ENCODE measurements at regions not wholly inside any gene's neighbourhood (a gene's known extent, or its start where the extent isn't known, plus 50 kb on each side); places are given as distances from the start of the nearest gene placed in this dataset.

DNA sequence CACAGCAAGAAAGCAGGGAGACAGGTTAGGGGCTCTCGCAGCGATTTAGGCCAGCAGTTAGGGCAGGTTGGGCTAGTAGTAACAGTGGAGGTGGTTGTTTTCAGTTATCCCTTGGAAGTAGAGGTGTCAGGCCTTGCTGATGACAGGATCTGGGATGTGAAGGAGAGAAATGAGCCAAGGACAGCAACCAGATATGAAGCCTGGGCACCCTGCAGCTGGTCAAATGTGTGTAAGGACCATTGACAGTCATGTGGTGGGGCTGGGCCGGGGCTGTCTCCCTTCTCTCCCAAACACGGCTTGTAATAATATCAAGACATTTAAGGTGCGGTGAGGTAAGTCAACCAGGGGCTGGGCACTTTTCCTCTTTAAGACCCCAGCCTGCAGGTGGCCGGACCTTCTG, 112.5 kb upstream of the IGFBP3 start:
- Histone ChIP-seq H3K36me3 (ENCODE audit: control insufficient read depth in 2 of 2, insufficient read depth in 2 of 2, low read length in 2 of 2) (no peaks in the 10 kb centered on the region), H3K4me3 (ENCODE audit: low read length in 2 of 2) (no peak overlapping the region), H3K27me3 (ENCODE audit: control insufficient read depth in 1 of 2, insufficient read depth in 2 of 2, low read length in 2 of 2) (no peaks in the 10 kb centered on the region), H3K4me1 (ENCODE audit: control insufficient read depth, insufficient read depth, low read length) (no peaks in the 10 kb centered on the region), H3K9ac (ENCODE audit: low read length in 2 of 2) (no peak overlapping the region), H3K27ac (ENCODE audit: low read length) (no peak overlapping the region), H3K9me3 (ENCODE audit: control insufficient read depth in 2 of 2, low read length in 2 of 2) (no peaks in the 10 kb centered on the region)

DNA sequence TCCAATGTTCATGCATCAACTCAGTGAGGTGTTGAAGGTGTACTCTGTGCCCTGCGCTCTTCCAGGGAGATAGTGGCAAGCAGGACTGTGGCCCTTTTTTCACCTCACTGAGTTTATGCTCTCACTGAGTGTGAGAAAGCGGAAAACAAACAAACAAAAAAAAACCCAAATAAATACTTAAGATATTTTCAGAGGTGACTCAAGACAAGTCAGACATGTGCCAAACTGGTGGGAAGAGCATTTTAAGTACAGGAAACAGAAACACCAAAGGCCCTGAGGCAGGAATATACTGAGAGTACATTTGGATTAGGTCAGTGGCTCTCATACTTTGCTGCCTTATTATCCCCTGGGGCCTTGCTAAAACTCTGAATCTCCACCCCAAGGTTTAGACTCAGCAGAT, 111.9 kb upstream of the IGFBP3 start:
- Histone ChIP-seq H3K27ac (ENCODE audit: low read length) (no peak overlapping the region), H3K4me3 (ENCODE audit: low read length in 2 of 2) (no peak overlapping the region), H3K9ac (ENCODE audit: low read length in 2 of 2) (no peak overlapping the region), H3K27me3 (ENCODE audit: control insufficient read depth in 1 of 2, insufficient read depth in 2 of 2, low read length in 2 of 2) (no peaks in the 10 kb centered on the region), H3K4me1 (ENCODE audit: control insufficient read depth, insufficient read depth, low read length) (no peaks in the 10 kb centered on the region), H3K9me3 (ENCODE audit: control insufficient read depth in 2 of 2, low read length in 2 of 2) (no peaks in the 10 kb centered on the region), H3K36me3 (ENCODE audit: control insufficient read depth in 2 of 2, insufficient read depth in 2 of 2, low read length in 2 of 2) (no peaks in the 10 kb centered on the region)

DNA sequence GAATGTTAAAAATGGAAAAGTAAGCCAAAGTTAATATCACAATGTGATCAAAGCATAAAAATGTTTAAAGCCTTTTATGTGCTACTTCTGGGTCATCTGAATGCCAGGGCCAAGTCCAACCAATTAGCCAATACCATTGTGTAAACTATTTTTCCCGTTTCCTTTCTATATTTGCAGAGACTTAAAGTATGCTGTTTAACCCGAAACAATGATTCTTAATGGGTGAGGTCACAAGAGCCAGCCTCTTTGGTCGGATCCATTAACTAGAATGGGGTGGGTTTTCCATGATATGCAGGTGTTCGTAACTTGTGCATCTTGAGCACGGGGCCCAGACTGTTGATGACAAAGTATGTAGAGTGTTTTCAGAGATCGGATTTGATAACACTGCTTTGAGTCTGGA, 111.3 kb upstream of the IGFBP3 start:
- no peaks in the 10 kb centered on the region for H3K27me3 ChIP-seq (ENCODE audit: control insufficient read depth in 1 of 2, insufficient read depth in 2 of 2, low read length in 2 of 2)
- no peaks in the 10 kb centered on the region for H3K9me3 ChIP-seq (ENCODE audit: control insufficient read depth in 2 of 2, low read length in 2 of 2)
- no peak overlapping the region for H3K27ac ChIP-seq (ENCODE audit: low read length)
- no peaks in the 10 kb centered on the region for H3K36me3 ChIP-seq (ENCODE audit: control insufficient read depth in 2 of 2, insufficient read depth in 2 of 2, low read length in 2 of 2)
- H3K4me3 ChIP-seq (ENCODE audit: low read length in 2 of 2), result no peak overlapping the region
- no peaks in the 10 kb centered on the region for H3K4me1 ChIP-seq (ENCODE audit: control insufficient read depth, insufficient read depth, low read length)
- no peak overlapping the region for H3K9ac ChIP-seq (ENCODE audit: low read length in 2 of 2)

DNA sequence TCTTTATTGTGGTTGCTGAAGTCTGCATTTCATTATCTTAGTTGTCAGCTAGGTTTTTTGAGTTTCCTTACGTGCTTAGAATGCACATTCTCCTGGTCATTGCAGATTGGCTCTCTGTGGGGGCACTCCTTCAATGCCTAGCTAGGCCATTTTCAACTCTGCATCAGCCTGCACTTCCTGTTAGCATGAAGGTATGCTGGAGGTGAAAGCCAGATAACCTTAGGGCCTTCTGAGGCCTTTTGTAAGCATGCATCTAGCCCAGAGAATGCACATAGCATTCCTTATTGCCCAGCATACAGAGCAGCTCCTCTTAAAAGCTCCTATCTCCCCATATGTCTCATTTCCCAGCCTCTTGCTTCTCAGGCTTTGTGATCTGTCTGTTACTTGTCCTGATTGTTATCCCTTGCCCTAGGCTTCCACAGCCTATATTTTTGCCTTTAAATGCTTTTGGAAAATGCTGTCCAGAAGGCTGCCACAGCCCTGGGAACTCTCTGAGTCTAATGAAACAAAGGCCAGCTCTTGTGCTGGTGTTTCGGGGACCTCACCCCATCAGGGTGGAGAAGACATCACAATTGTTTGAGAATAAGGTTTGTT, 108.1 kb upstream of the IGFBP3 start:
- Histone ChIP-seq H3K27me3 (ENCODE audit: control insufficient read depth in 1 of 2, insufficient read depth in 2 of 2, low read length in 2 of 2) (no peaks in the 10 kb centered on the region), H3K4me1 (ENCODE audit: control insufficient read depth, insufficient read depth, low read length) (no peaks in the 10 kb centered on the region), H3K36me3 (ENCODE audit: control insufficient read depth in 2 of 2, insufficient read depth in 2 of 2, low read length in 2 of 2) (no peaks in the 10 kb centered on the region), H3K9ac (ENCODE audit: low read length in 2 of 2) (no peak overlapping the region), H3K27ac (ENCODE audit: low read length) (no peak overlapping the region), H3K9me3 (ENCODE audit: control insufficient read depth in 2 of 2, low read length in 2 of 2) (no peaks in the 10 kb centered on the region), H3K4me3 (ENCODE audit: low read length in 2 of 2) (no peak overlapping the region)

DNA sequence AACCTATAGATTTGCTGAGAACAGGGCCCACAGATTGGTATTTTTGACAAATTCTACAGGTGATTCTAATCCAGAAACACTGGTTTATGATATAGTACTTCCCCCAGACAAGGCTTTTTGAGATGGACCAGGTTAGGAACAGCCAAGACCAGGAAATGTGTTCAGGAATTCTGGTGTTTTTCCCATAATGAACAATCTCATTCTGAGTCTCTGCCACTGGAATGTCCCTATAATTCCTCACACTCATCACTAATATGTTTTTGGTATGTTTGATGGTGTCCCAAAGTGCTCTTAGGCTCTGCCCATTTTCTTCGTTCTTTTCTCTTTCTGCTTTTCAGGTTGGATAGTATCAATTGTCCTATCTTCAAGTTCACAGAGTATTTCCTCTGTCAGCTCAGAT, 107.2 kb upstream of the IGFBP3 start:
- Histone ChIP-seq H3K36me3 (ENCODE audit: control insufficient read depth in 2 of 2, insufficient read depth in 2 of 2, low read length in 2 of 2) (no peaks in the 10 kb centered on the region), H3K9ac (ENCODE audit: low read length in 2 of 2) (no peak overlapping the region), H3K27me3 (ENCODE audit: control insufficient read depth in 1 of 2, insufficient read depth in 2 of 2, low read length in 2 of 2) (no peaks in the 10 kb centered on the region), H3K9me3 (ENCODE audit: control insufficient read depth in 2 of 2, low read length in 2 of 2) (no peaks in the 10 kb centered on the region), H3K4me3 (ENCODE audit: low read length in 2 of 2) (no peak overlapping the region), H3K4me1 (ENCODE audit: control insufficient read depth, insufficient read depth, low read length) (no peaks in the 10 kb centered on the region), H3K27ac (ENCODE audit: low read length) (no peak overlapping the region)

DNA sequence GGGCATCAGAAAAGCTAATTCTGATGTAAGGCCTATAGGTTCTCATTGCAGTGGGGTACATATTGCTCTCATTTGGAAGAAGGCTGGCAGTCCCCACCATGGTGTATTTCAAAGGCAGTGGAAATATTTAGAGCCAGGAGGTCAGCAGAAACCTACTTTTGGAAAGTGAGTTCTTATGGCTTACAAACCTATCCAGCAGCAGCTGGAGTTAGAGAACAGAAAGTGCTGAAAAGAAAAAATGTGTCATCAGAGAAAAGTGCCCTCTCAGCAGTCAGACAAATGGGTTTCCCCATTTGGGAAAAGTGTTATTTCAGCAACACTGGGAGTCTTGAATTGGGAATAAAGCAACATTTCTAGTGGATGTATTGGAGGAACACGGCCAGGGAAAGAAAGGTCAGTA, 105.7 kb upstream of the IGFBP3 start:
- no peak overlapping the region for H3K27ac ChIP-seq (ENCODE audit: low read length)
- no peak overlapping the region for H3K4me3 ChIP-seq (ENCODE audit: low read length in 2 of 2)
- H3K9ac ChIP-seq (ENCODE audit: low read length in 2 of 2), result no peak overlapping the region

DNA sequence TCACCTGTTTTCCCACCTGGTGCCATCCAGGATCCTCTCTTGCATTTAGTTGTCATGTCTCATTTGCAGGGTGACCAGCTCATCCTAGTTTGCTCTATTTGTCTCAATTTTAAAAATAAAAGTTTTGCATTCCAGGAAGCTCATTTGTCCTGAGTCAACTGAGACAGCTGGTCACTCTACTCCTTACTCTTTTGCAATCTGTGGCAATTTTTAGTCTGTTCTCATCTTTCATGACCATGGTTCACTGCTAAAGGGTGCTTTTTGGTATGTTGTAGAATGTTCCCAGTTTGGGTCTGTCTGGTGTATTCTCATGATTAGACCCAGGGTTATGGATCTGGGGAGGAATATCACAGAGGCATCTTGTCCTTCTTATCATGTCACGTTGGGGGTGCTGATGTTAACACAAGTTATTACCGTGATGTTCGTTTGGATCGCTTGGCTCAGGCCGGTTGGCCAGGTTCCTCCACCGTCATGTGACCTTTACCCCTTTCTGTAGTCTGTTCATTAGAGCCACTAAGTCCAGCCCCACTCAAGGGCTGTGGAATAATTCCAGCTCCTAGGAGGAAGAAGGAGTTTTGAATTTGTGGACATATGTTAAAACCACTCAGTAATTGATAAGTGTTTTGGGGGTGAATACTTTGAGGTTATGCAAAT, 103.3 kb upstream of the IGFBP3 start:
- no peaks in the 10 kb centered on the region for H3K9me3 ChIP-seq (ENCODE audit: control insufficient read depth in 2 of 2, low read length in 2 of 2)
- no peaks in the 10 kb centered on the region for H3K36me3 ChIP-seq (ENCODE audit: control insufficient read depth in 2 of 2, insufficient read depth in 2 of 2, low read length in 2 of 2)
- H3K27me3 ChIP-seq (ENCODE audit: control insufficient read depth in 1 of 2, insufficient read depth in 2 of 2, low read length in 2 of 2), result no peaks in the 10 kb centered on the region
- no peak overlapping the region for H3K4me3 ChIP-seq (ENCODE audit: low read length in 2 of 2)
- H3K9ac ChIP-seq (ENCODE audit: low read length in 2 of 2), result no peak overlapping the region
- no peak overlapping the region for H3K27ac ChIP-seq (ENCODE audit: low read length)
- no peaks in the 10 kb centered on the region for H3K4me1 ChIP-seq (ENCODE audit: control insufficient read depth, insufficient read depth, low read length)

More for the DNA sequence above, 105.7 kb upstream of the IGFBP3 start:
- Histone ChIP-seq H3K27me3 (ENCODE audit: control insufficient read depth in 1 of 2, insufficient read depth in 2 of 2, low read length in 2 of 2) (no peaks in the 10 kb centered on the region), H3K4me1 (ENCODE audit: control insufficient read depth, insufficient read depth, low read length) (no peaks in the 10 kb centered on the region), H3K36me3 (ENCODE audit: control insufficient read depth in 2 of 2, insufficient read depth in 2 of 2, low read length in 2 of 2) (no peaks in the 10 kb centered on the region), H3K9me3 (ENCODE audit: control insufficient read depth in 2 of 2, low read length in 2 of 2) (no peaks in the 10 kb centered on the region)

DNA sequence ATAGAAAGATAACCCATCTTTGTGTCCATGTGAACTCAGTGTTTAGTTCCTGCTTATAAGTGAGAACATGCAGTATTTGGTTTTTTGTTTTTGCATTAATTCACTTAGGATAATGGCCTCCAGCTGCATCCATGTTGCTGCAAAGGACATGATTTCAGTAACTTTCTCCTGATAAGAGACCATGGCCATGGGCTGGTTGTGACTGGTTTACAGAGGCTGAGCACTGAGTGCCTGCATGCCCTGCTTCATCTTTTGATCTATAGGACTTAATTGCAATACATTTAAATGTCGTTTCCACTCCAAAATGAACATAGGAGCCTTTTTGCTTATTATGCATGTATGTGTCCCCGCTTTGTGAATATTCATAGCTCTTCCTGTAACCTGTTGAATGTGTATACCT, 101.3 kb upstream of the IGFBP3 start:
- Histone ChIP-seq H3K9me3 (ENCODE audit: control insufficient read depth in 2 of 2, low read length in 2 of 2) (no peaks in the 10 kb centered on the region), H3K36me3 (ENCODE audit: control insufficient read depth in 2 of 2, insufficient read depth in 2 of 2, low read length in 2 of 2) (no peaks in the 10 kb centered on the region), H3K4me3 (ENCODE audit: low read length in 2 of 2) (no peak overlapping the region), H3K27me3 (ENCODE audit: control insufficient read depth in 1 of 2, insufficient read depth in 2 of 2, low read length in 2 of 2) (no peaks in the 10 kb centered on the region), H3K27ac (ENCODE audit: low read length) (no peak overlapping the region), H3K9ac (ENCODE audit: low read length in 2 of 2) (no peak overlapping the region), H3K4me1 (ENCODE audit: control insufficient read depth, insufficient read depth, low read length) (no peaks in the 10 kb centered on the region)

DNA sequence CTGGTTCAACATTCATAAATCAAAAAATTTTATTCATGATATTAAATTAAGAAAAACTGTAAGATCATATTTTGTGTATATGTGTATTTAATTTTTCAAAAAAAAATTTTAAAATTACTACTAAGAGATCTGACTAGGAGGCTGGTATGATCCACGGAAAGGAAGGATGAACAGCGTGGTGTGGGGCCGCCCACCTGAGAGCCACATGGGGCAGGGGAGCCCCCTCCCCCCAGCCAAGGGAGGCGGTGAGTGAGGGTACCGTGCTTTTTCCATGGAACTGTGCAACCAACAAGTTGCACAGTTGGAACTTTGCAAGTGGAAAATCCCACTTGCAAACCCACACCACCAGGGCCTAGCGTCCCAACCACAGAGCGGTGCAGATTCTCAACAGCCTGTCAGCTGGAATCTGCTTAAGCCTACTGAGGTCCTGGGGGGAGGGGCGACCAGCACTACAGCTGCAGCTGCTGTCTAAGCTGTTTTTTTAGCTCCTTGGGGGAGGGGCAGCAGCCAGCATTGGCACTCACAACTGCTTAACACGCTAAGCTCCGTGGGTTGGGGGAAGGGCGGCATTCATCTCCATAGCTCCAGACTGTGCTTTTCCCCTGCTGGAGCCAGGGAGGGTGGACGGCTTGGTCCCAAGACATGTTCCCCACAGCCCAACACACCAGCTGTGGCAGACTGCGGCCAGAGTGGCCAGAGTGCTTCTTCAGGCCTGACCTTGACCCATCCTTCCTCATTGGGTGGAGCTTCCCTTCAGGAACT, 94.2 kb upstream of the IGFBP3 start:
- H3K4me3 ChIP-seq (ENCODE audit: low read length in 2 of 2), result no peak overlapping the region
- no peak overlapping the region for H3K27ac ChIP-seq (ENCODE audit: low read length)
- H3K9me3 ChIP-seq (ENCODE audit: control insufficient read depth in 2 of 2, low read length in 2 of 2), result no peaks in the 10 kb centered on the region

DNA sequence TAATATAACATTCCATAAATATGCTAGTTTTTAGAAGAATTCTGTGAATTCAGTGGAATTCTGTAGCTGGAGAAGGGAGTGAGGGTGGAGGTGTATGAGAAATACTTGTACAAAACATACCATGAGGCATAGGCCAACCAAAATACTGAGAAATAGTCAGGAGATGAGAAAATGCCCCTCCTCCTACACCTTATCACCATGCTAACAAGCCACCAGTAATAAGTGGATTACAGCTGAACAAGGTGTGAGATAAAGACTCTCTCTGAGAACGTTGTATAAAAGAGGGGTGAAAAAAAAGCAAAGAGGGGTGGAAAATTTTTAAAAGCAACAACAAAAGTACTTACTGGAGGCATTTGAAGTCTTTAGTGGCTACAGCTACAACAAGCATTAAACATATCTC, 90.4 kb upstream of the IGFBP3 start:
- Histone ChIP-seq H3K27ac (ENCODE audit: low read length) (no peak overlapping the region), H3K9ac (ENCODE audit: low read length in 2 of 2) (no peak overlapping the region), H3K9me3 (ENCODE audit: control insufficient read depth in 2 of 2, low read length in 2 of 2) (peaks cover 3 to 5% of the 10 kb centered on the region in 2 donors), H3K36me3 (ENCODE audit: control insufficient read depth in 2 of 2, insufficient read depth in 2 of 2, low read length in 2 of 2) (no peaks in the 10 kb centered on the region), H3K4me3 (ENCODE audit: low read length in 2 of 2) (no peak overlapping the region), H3K27me3 (ENCODE audit: control insufficient read depth in 1 of 2, insufficient read depth in 2 of 2, low read length in 2 of 2) (peaks cover 0 to 5% of the 10 kb centered on the region in 2 donors), H3K4me1 (ENCODE audit: control insufficient read depth, insufficient read depth, low read length) (no peaks in the 10 kb centered on the region)

More for the DNA sequence above, 94.2 kb upstream of the IGFBP3 start:
- H3K36me3 ChIP-seq (ENCODE audit: control insufficient read depth in 2 of 2, insufficient read depth in 2 of 2, low read length in 2 of 2), result no peaks in the 10 kb centered on the region
- no peaks in the 10 kb centered on the region for H3K4me1 ChIP-seq (ENCODE audit: control insufficient read depth, insufficient read depth, low read length)
- H3K27me3 ChIP-seq (ENCODE audit: control insufficient read depth in 1 of 2, insufficient read depth in 2 of 2, low read length in 2 of 2), result peaks cover 0 to 5% of the 10 kb centered on the region in 2 donors
- no peak overlapping the region for H3K9ac ChIP-seq (ENCODE audit: low read length in 2 of 2)

DNA sequence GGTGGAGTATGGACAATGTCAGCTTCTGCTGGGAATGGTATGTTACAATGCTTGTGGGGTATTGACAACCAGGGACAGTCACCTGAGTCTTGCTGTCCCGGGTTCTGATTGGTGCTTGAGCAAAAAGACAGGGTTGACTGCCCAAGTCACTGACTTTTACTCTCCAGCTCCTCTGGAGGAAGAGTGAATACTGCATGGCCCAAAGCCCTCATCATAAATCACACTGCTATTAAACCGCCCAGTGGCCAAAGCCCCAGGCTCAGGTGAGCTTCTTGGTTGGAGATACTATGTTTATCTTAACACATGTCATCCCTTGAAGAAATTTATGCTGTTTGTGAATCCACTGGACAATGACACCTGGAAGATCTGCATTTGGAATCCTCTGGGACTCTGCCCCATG, 90.0 kb upstream of the IGFBP3 start:
- Histone ChIP-seq H3K9ac (ENCODE audit: low read length in 2 of 2) (no peak overlapping the region), H3K27ac (ENCODE audit: low read length) (no peak overlapping the region), H3K27me3 (ENCODE audit: control insufficient read depth in 1 of 2, insufficient read depth in 2 of 2, low read length in 2 of 2) (peaks cover 0 to 5% of the 10 kb centered on the region in 2 donors), H3K9me3 (ENCODE audit: control insufficient read depth in 2 of 2, low read length in 2 of 2) (peaks cover 3 to 6% of the 10 kb centered on the region in 2 donors), H3K4me1 (ENCODE audit: control insufficient read depth, insufficient read depth, low read length) (no peaks in the 10 kb centered on the region), H3K36me3 (ENCODE audit: control insufficient read depth in 2 of 2, insufficient read depth in 2 of 2, low read length in 2 of 2) (no peaks in the 10 kb centered on the region), H3K4me3 (ENCODE audit: low read length in 2 of 2) (no peak overlapping the region)
